ENCODE measurements at regions not wholly inside any gene's neighbourhood (a gene's known extent, or its start where the extent isn't known, plus 50 kb on each side); places are given as distances from the start of the nearest gene placed in this dataset.
A peak's percentile ranks its signal among the peaks of the same experiment; 100 is the strongest.

- no peak for DNase-seq
These were observed 745.9 kb upstream of the ACVR2A start for GRCh38 chr2:147098940-147099339.

GRCh38 chr2:147097747-147098146 lies 747.1 kb upstream of the ACVR2A start:
- DNase-seq, result no peak

GRCh38 chr2:147096671-147097070 lies 748.2 kb upstream of the ACVR2A start:
- DNase-seq, result no peak

- DNase-seq, result no peak
These were observed 749.5 kb upstream of the ACVR2A start for GRCh38 chr2:147095376-147095775.

- no peak for DNase-seq
These were observed 750.8 kb upstream of the ACVR2A start for GRCh38 chr2:147094077-147094476.

- DNase-seq, result no peak
These were observed 752.6 kb upstream of the ACVR2A start for GRCh38 chr2:147092266-147092665.

- no peak for DNase-seq
These were observed 753.4 kb upstream of the ACVR2A start for GRCh38 chr2:147091448-147091847.

GRCh38 chr2:147088871-147089270 lies 756.0 kb upstream of the ACVR2A start:
- DNase-seq, result no peak

- no peak for DNase-seq
These were observed 758.1 kb upstream of the ACVR2A start for GRCh38 chr2:147086715-147087114.

GRCh38 chr2:147083664-147084063 lies 761.2 kb upstream of the ACVR2A start:
- no peak for DNase-seq

- peak; percentile 54 for DNase-seq
These were observed 761.8 kb upstream of the ACVR2A start for GRCh38 chr2:147082850-147083522.

- DNase-seq, result no peak
These were observed 763.0 kb upstream of the ACVR2A start for GRCh38 chr2:147081831-147082230.

GRCh38 chr2:147076634-147077033 lies 768.2 kb upstream of the ACVR2A start:
- peak; percentile 31 for DNase-seq

- DNase-seq, result no peak
These were observed 776.8 kb upstream of the ACVR2A start for GRCh38 chr2:147068071-147068470.

GRCh38 chr2:147067136-147067535 lies 777.7 kb upstream of the ACVR2A start:
- DNase-seq, result no peak

GRCh38 chr2:147062073-147062472 lies 782.8 kb upstream of the ACVR2A start:
- DNase-seq, result no peak

GRCh38 chr2:147061269-147061668 lies 783.6 kb upstream of the ACVR2A start:
- DNase-seq, result no peak

- DNase-seq, result no peak
These were observed 786.8 kb upstream of the ACVR2A start for GRCh38 chr2:147057892-147058490.

- DNase-seq, result no peak
These were observed 793.0 kb upstream of the ACVR2A start for GRCh38 chr2:147051814-147052213.

GRCh38 chr2:147051248-147051647 lies 793.6 kb upstream of the ACVR2A start:
- DNase-seq, result no peak

- DNase-seq, result no peak
These were observed 794.9 kb upstream of the ACVR2A start for GRCh38 chr2:147049957-147050356.

- DNase-seq, result no peak
These were observed 798.4 kb upstream of the ACVR2A start for GRCh38 chr2:147046473-147046872.

GRCh38 chr2:147045113-147045512 lies 799.7 kb upstream of the ACVR2A start:
- DNase-seq, result peak; percentile 26

- no peak for DNase-seq
These were observed 803.7 kb upstream of the ACVR2A start for GRCh38 chr2:147041121-147041494.

All from EL (cell line).